ENCODE measurements at regions not wholly inside any gene's neighbourhood (a gene's known extent, or its start where the extent isn't known, plus 50 kb on each side); places are given as distances from the start of the nearest gene placed in this dataset.

GRCh38 chrX:117376460-117376859 is 740.1 kb downstream of the KLHL13 start:
- Histone ChIP-seq H3K27ac (no peak overlapping the region), H4K20me1 (ENCODE audit: low read depth) (no peaks in the 10 kb centered on the region), H3K9me3 (ENCODE audit: low read depth) (no peaks in the 10 kb centered on the region), H3K4me3 (no peak overlapping the region), H3K79me2 (ENCODE audit: low read depth) (no peaks in the 10 kb centered on the region), H3K4me1 (no peaks in the 10 kb centered on the region), H2AFZ (replicated peaks) (no peak overlapping the region), H3K4me2 (no peak overlapping the region), H3K9ac (no peak overlapping the region), H3F3A (ENCODE audit: low read depth) (no peaks in the 10 kb centered on the region), H3K36me3 (no peaks in the 10 kb centered on the region), H3K27me3 (no peaks in the 10 kb centered on the region)
- H3K27me3 Mint-ChIP-seq (ENCODE audit: insufficient read depth, low read depth): no peaks in the 10 kb centered on the region
- H3K4me3 Mint-ChIP-seq: no peak overlapping the region
- TF ChIP-seq EZH2 (IDR thresholded peaks at IDR 0.05): no peak
- TF ChIP-seq, protein P1, sequence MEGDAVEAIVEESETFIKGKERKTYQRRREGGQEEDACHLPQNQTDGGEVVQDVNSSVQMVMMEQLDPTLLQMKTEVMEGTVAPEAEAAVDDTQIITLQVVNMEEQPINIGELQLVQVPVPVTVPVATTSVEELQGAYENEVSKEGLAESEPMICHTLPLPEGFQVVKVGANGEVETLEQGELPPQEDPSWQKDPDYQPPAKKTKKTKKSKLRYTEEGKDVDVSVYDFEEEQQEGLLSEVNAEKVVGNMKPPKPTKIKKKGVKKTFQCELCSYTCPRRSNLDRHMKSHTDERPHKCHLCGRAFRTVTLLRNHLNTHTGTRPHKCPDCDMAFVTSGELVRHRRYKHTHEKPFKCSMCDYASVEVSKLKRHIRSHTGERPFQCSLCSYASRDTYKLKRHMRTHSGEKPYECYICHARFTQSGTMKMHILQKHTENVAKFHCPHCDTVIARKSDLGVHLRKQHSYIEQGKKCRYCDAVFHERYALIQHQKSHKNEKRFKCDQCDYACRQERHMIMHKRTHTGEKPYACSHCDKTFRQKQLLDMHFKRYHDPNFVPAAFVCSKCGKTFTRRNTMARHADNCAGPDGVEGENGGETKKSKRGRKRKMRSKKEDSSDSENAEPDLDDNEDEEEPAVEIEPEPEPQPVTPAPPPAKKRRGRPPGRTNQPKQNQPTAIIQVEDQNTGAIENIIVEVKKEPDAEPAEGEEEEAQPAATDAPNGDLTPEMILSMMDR (IDR thresholded peaks at IDR 0.05): no peak
- no peak for TF ChIP-seq EZH2phosphoT487 (IDR thresholded peaks at IDR 0.05)
- no peaks in the 10 kb centered on the region for H3K9me3 Mint-ChIP-seq
- no peaks in the 10 kb centered on the region for H3K4me1 Mint-ChIP-seq
- H3K36me3 Mint-ChIP-seq: no peaks in the 10 kb centered on the region
- H3K27ac Mint-ChIP-seq: no peak overlapping the region
- DNase-seq (ENCODE audit: low spot score): no peak

GRCh38 chrX:117335209-117335608 is 781.4 kb downstream of the KLHL13 start:
- Mint-ChIP-seq H3K9me3 (no peaks in the 10 kb centered on the region), H3K27ac (no peak overlapping the region), H3K4me1 (no peaks in the 10 kb centered on the region), H3K4me3 (no peak overlapping the region), H3K27me3 (ENCODE audit: insufficient read depth, low read depth) (no peaks in the 10 kb centered on the region), H3K36me3 (no peaks in the 10 kb centered on the region)
- H2AFZ ChIP-seq (replicated peaks): no peak overlapping the region
- H3K79me2 ChIP-seq (ENCODE audit: low read depth): no peaks in the 10 kb centered on the region
- TF ChIP-seq EZH2phosphoT487 (IDR thresholded peaks at IDR 0.05) (no peak), EZH2 (IDR thresholded peaks at IDR 0.05) (no peak)
- TF ChIP-seq, protein P1 (IDR thresholded peaks at IDR 0.05): no peak
- no peaks in the 10 kb centered on the region for H3K4me1 ChIP-seq
- H3K4me3 ChIP-seq: no peak overlapping the region
- peaks cover 3% of the 10 kb centered on the region for H3K9me3 ChIP-seq (ENCODE audit: low read depth)
- H3K4me2 ChIP-seq: no peak overlapping the region
- H3K27me3 ChIP-seq: no peaks in the 10 kb centered on the region
- no peaks in the 10 kb centered on the region for H3K36me3 ChIP-seq
- H3K9ac ChIP-seq: no peak overlapping the region
- no peaks in the 10 kb centered on the region for H3F3A ChIP-seq (ENCODE audit: low read depth)
- no peak for DNase-seq (ENCODE audit: low spot score)
- no peaks in the 10 kb centered on the region for H4K20me1 ChIP-seq (ENCODE audit: low read depth)
- no peak overlapping the region for H3K27ac ChIP-seq

- no peak overlapping the region for H3K27ac ChIP-seq
- no peak overlapping the region for H3K4me2 ChIP-seq
Measured at GRCh38 chrX:117327373-117327772, 789.2 kb downstream of the KLHL13 start.

More at GRCh38 chrX:117327373-117327772, 789.2 kb downstream of the KLHL13 start:
- H3K27me3 Mint-ChIP-seq (ENCODE audit: insufficient read depth, low read depth): no peaks in the 10 kb centered on the region
- Histone ChIP-seq H3K36me3 (no peaks in the 10 kb centered on the region), H3F3A (ENCODE audit: low read depth) (no peaks in the 10 kb centered on the region), H2AFZ (replicated peaks) (no peak overlapping the region), H3K4me3 (no peak overlapping the region), H3K27me3 (no peaks in the 10 kb centered on the region), H3K9me3 (ENCODE audit: low read depth) (peaks cover 18% of the 10 kb centered on the region), H4K20me1 (ENCODE audit: low read depth) (no peaks in the 10 kb centered on the region), H3K9ac (no peak overlapping the region), H3K4me1 (no peaks in the 10 kb centered on the region), H3K79me2 (ENCODE audit: low read depth) (no peaks in the 10 kb centered on the region)
- peaks cover 11% of the 10 kb centered on the region for H3K9me3 Mint-ChIP-seq
- no peak overlapping the region for H3K4me3 Mint-ChIP-seq
- peaks cover 11% of the 10 kb centered on the region for H3K4me1 Mint-ChIP-seq
- no peak for TF ChIP-seq EZH2phosphoT487 (IDR thresholded peaks at IDR 0.05)
- no peak for TF ChIP-seq EZH2 (IDR thresholded peaks at IDR 0.05)
- TF ChIP-seq, protein P1 (IDR thresholded peaks at IDR 0.05): no peak
- no peaks in the 10 kb centered on the region for H3K36me3 Mint-ChIP-seq
- H3K27ac Mint-ChIP-seq: no peak overlapping the region
- DNase-seq (ENCODE audit: low spot score): no peak

Measured in neural progenitor cell (in vitro differentiated cells).